ENCODE measurements at regions not wholly inside any gene's neighbourhood (a gene's known extent, or its start where the extent isn't known, plus 50 kb on each side); places are given as distances from the start of the nearest gene placed in this dataset.
A peak's percentile ranks its signal among the peaks of the same experiment; 100 is the strongest.

GRCh38 chr21:17422931-17423330, 89.9 kb upstream of the CXADR start:
- H3K36me3 ChIP-seq (ENCODE audit: low read depth) = no peaks in the 10 kb centered on the region
- no peak overlapping the region for H3K4me3 ChIP-seq
- DNase-seq = no peak
- ATAC-seq = no peak
- intact Hi-C loops (cut with DNase I, micrococcal nuclease) = no loop called here
- no peaks in the 10 kb centered on the region for H3K9me3 ChIP-seq
- TF ChIP-seq, protein P1, sequence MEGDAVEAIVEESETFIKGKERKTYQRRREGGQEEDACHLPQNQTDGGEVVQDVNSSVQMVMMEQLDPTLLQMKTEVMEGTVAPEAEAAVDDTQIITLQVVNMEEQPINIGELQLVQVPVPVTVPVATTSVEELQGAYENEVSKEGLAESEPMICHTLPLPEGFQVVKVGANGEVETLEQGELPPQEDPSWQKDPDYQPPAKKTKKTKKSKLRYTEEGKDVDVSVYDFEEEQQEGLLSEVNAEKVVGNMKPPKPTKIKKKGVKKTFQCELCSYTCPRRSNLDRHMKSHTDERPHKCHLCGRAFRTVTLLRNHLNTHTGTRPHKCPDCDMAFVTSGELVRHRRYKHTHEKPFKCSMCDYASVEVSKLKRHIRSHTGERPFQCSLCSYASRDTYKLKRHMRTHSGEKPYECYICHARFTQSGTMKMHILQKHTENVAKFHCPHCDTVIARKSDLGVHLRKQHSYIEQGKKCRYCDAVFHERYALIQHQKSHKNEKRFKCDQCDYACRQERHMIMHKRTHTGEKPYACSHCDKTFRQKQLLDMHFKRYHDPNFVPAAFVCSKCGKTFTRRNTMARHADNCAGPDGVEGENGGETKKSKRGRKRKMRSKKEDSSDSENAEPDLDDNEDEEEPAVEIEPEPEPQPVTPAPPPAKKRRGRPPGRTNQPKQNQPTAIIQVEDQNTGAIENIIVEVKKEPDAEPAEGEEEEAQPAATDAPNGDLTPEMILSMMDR (IDR thresholded peaks at IDR 0.05) = no peak
- no peaks in the 10 kb centered on the region for H3K4me1 ChIP-seq (ENCODE audit: low read depth)

DNA sequence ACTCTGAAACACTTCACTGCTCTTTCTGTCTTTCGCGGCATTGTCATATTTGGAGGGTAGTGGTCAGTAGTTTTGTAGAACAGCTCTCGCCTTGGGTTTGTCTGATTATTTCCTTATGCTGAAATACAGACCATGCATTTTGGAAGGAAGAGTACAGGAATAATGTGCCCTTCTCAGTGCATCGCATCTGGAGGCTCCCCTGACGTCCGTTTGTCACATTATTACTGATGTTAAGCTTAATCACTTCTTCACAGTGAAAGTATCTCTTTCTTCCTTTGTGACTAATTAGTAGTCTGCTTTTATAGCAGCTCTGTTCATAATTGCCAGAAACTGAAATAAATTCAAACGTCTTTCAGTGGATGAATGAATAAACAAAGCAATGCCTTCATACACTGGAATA, 85.7 kb upstream of the CXADR start:
- H3K9me3 ChIP-seq = no peaks in the 10 kb centered on the region
- DNase-seq (no peak), ATAC-seq (no peak)
- H3K4me1 ChIP-seq (ENCODE audit: low read depth) = peaks cover 3% of the 10 kb centered on the region
- intact Hi-C loops (cut with DNase I, micrococcal nuclease) = no loop called here
- H3K36me3 ChIP-seq (ENCODE audit: low read depth) = no peaks in the 10 kb centered on the region
- TF ChIP-seq, protein P1 (IDR thresholded peaks at IDR 0.05) = no peak
- H3K4me3 ChIP-seq = no peak overlapping the region

DNA sequence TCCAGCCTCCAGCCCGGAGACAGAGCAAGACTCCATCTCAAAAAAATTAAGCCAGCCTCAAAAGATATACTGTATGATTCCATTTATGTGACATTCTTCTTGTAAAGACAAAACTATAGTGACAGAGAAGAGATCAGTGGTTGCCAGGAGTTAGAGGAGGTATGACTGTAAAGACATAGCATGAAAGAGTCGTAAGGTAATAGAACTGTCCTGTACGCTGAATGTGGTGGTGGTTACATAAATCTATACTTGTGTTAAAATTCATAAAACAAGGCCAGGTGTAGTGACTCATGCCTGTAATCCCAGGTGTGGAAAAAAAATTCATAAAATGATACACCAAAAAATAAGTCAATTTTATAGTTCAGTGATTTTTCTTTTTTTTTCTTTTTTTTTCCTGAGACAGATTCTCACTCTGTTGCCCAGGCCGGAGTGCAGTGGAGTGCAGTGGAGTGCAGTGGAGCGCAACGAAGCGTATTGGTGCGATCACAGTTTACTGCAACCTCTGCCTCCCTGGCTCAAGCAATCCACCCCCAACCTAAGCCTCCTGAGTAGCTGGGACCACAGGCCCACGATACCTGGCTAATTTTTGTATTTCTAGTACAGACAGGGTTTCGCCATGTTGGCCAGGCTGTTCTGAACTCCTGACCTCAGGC, 84.9 kb upstream of the CXADR start:
- H3K36me3 ChIP-seq (ENCODE audit: low read depth) = no peaks in the 10 kb centered on the region
- intact Hi-C loops (cut with DNase I, micrococcal nuclease) = no loop called here
- TF ChIP-seq, protein P1 (IDR thresholded peaks at IDR 0.05) = no peak
- no peak for ATAC-seq
- H3K4me1 ChIP-seq (ENCODE audit: low read depth) = peaks cover 3% of the 10 kb centered on the region
- no peaks in the 10 kb centered on the region for H3K9me3 ChIP-seq
- DNase-seq = no peak
- no peak overlapping the region for H3K4me3 ChIP-seq

- TF ChIP-seq, protein P1 (IDR thresholded peaks at IDR 0.05) = no peak
- intact Hi-C loops (cut with DNase I, micrococcal nuclease) = no loop called here
- H3K4me1 ChIP-seq (ENCODE audit: low read depth) = peaks cover 3% of the 10 kb centered on the region
- H3K9me3 ChIP-seq = no peaks in the 10 kb centered on the region
- H3K4me3 ChIP-seq = no peak overlapping the region
- H3K36me3 ChIP-seq (ENCODE audit: low read depth) = no peaks in the 10 kb centered on the region
- no peak for ATAC-seq
- no peak for DNase-seq
Measured at GRCh38 chr21:17428484-17428869, 84.4 kb upstream of the CXADR start.

- no peaks in the 10 kb centered on the region for H3K36me3 ChIP-seq (ENCODE audit: low read depth)
- TF ChIP-seq, protein P1 (IDR thresholded peaks at IDR 0.05) = no peak
- ATAC-seq (peak; percentile 65), DNase-seq (no peak)
- intact Hi-C loops (cut with DNase I, micrococcal nuclease) = no loop called here
- H3K4me1 ChIP-seq (ENCODE audit: low read depth) = peaks cover 3% of the 10 kb centered on the region
- no peaks in the 10 kb centered on the region for H3K9me3 ChIP-seq
- no peak overlapping the region for H3K4me3 ChIP-seq
Measured at GRCh38 chr21:17428980-17429379, 83.9 kb upstream of the CXADR start.

GRCh38 chr21:17429936-17430335, 82.9 kb upstream of the CXADR start:
- H3K4me3 ChIP-seq = no peak overlapping the region
- intact Hi-C loops (cut with DNase I, micrococcal nuclease) = loop anchor here in 1 of 2 donors (10.0 kb wide), 1 partner anchor 95 kb away; no protein-coding TSS in a partner anchor
- TF ChIP-seq, protein P1 (IDR thresholded peaks at IDR 0.05) = no peak
- DNase-seq = peak; percentile 42 to 57 (median 47)
- H3K4me1 ChIP-seq (ENCODE audit: low read depth) = peaks cover 4% of the 10 kb centered on the region
- peak; percentile 94 for ATAC-seq
- H3K36me3 ChIP-seq (ENCODE audit: low read depth) = no peaks in the 10 kb centered on the region
- no peaks in the 10 kb centered on the region for H3K9me3 ChIP-seq

All from mucosa of descending colon (tissue), 3 donors.